ENCODE measurements at regions not wholly inside any gene's neighbourhood (a gene's known extent, or its start where the extent isn't known, plus 50 kb on each side); places are given as distances from the start of the nearest gene placed in this dataset.
A peak's percentile ranks its signal among the peaks of the same experiment; 100 is the strongest.
"Not testable (repeated sequence)": the region's sequence is repeated elsewhere in the genome, so short reads cannot be mapped to it uniquely, and the experiment has no call there.

- no peak for DNase-seq
Measured at GRCh38 chr10:94232711-94233383, 129.9 kb downstream of the NOC3L start.

GRCh38 chr10:94235461-94235860 is 127.3 kb downstream of the NOC3L start:
- DNase-seq = no peak

GRCh38 chr10:94238006-94238617 is 124.6 kb downstream of the NOC3L start:
- DNase-seq = no peak

- no peak for DNase-seq
Measured at GRCh38 chr10:94239696-94240095, 123.0 kb downstream of the NOC3L start.

- no peak for DNase-seq
Measured at GRCh38 chr10:94240491-94240890, 122.2 kb downstream of the NOC3L start.

- DNase-seq = no peak
Measured at GRCh38 chr10:94240901-94241300, 121.8 kb downstream of the NOC3L start.

- no peak for DNase-seq
Measured at GRCh38 chr10:94251098-94251497, 111.6 kb downstream of the NOC3L start.

- DNase-seq = no peak
Measured at GRCh38 chr10:94251568-94251967, 111.2 kb downstream of the NOC3L start.

GRCh38 chr10:94257407-94257806 is 105.3 kb downstream of the NOC3L start:
- not testable (repeated sequence) for DNase-seq

GRCh38 chr10:94260455-94260854 is 102.3 kb downstream of the NOC3L start:
- DNase-seq = no peak

- no peak for DNase-seq
Measured at GRCh38 chr10:94264085-94264484, 98.7 kb downstream of the NOC3L start.

- DNase-seq = no peak
Measured at GRCh38 chr10:94266091-94266490, 96.6 kb downstream of the NOC3L start.

- DNase-seq = no peak
Measured at GRCh38 chr10:94268652-94269051, 94.1 kb downstream of the NOC3L start.

- no peak for DNase-seq
Measured at GRCh38 chr10:94274142-94274787, 88.5 kb downstream of the NOC3L start.

- DNase-seq = no peak
Measured at GRCh38 chr10:94276140-94276539, 86.6 kb downstream of the NOC3L start.

GRCh38 chr10:94277450-94277849 is 85.3 kb downstream of the NOC3L start:
- DNase-seq = no peak

- peak; percentile 4 for DNase-seq
Measured at GRCh38 chr10:94279835-94280709, 82.7 kb downstream of the NOC3L start.

GRCh38 chr10:94281654-94282053 is 81.1 kb downstream of the NOC3L start:
- DNase-seq = no peak

GRCh38 chr10:94282369-94282768 is 80.4 kb downstream of the NOC3L start:
- no peak for DNase-seq

Data from NCI-H1092 (cell line).